Progenitor cell of endocrine pancreas (in vitro differentiated cells): ENCODE measurements at regions not wholly inside any gene's neighbourhood (a gene's known extent, or its start where the extent isn't known, plus 50 kb on each side); places are given as distances from the start of the nearest gene placed in this dataset.

ENCODE experiments used
- DNase-seq: peaks from one replicate; pipeline ENCODE4 v3.0.0; 2021; ENCODE audit warnings: low spot score; ENCODE audit not compliant: unreplicated experiment
- H3K27ac Mint-ChIP-seq: 2 replicates; pipeline ENCODE4 v1.8.0; 2021; ENCODE audit warnings: mild to moderate bottlenecking, moderate library complexity, mixed read lengths
- H3K27me3 Mint-ChIP-seq: 2 replicates; pipeline ENCODE4 v1.8.0; 2021; ENCODE audit warnings: mixed read lengths
- H3K36me3 Mint-ChIP-seq: 2 replicates; pipeline ENCODE4 v1.8.0; 2022; ENCODE audit warnings: mixed read lengths; ENCODE audit not compliant: insufficient read depth
- H3K4me1 Mint-ChIP-seq: 2 replicates; pipeline ENCODE4 v1.8.0; 2021; ENCODE audit warnings: low read depth, mixed read lengths
- H3K4me3 Mint-ChIP-seq: 2 replicates; pipeline ENCODE4 v1.8.0; 2021; ENCODE audit warnings: low read depth, mild to moderate bottlenecking, moderate library complexity, mixed read lengths
- H3K9me3 Mint-ChIP-seq: 2 replicates; pipeline ENCODE4 v1.8.0; 2021; ENCODE audit warnings: low read depth, mixed read lengths
- CTCF ChIP-seq: fragments of 200-600 bp; sonication (generic); IDR thresholded peaks from one replicate; pipeline ENCODE4 v1.5.0; 2021; ENCODE audit warnings: antibody characterized with exemption, mild to moderate bottlenecking; ENCODE audit not compliant: unreplicated experiment

- Mint-ChIP-seq H3K36me3 (no peaks in the 10 kb centered on the region), H3K4me3 (no peak overlapping the region), H3K27me3 (no peaks in the 10 kb centered on the region), H3K9me3 (peaks cover 20% of the 10 kb centered on the region), H3K4me1 (no peaks in the 10 kb centered on the region), H3K27ac (no peak overlapping the region)
- TF ChIP-seq CTCF, result no peak
- no peak for DNase-seq
Observed at GRCh38 chr1:68585351-68585750, 88.5 kb upstream of the DEPDC1 start.

GRCh38 chr1:68586766-68587165 is 89.9 kb upstream of the DEPDC1 start:
- H3K9me3 Mint-ChIP-seq, result peaks cover 20% of the 10 kb centered on the region
- no peak overlapping the region for H3K4me3 Mint-ChIP-seq
- TF ChIP-seq CTCF, result no peak
- no peak overlapping the region for H3K27ac Mint-ChIP-seq
- H3K27me3 Mint-ChIP-seq, result no peaks in the 10 kb centered on the region
- H3K36me3 Mint-ChIP-seq, result no peaks in the 10 kb centered on the region
- no peak for DNase-seq
- H3K4me1 Mint-ChIP-seq, result no peaks in the 10 kb centered on the region

- H3K36me3 Mint-ChIP-seq, result no peaks in the 10 kb centered on the region
- H3K4me3 Mint-ChIP-seq, result no peak overlapping the region
- no peaks in the 10 kb centered on the region for H3K27me3 Mint-ChIP-seq
- no peak for TF ChIP-seq CTCF
- H3K27ac Mint-ChIP-seq, result no peak overlapping the region
- DNase-seq, result no peak
- peaks cover 9% of the 10 kb centered on the region for H3K9me3 Mint-ChIP-seq
- no peaks in the 10 kb centered on the region for H3K4me1 Mint-ChIP-seq
Observed at GRCh38 chr1:68588304-68588703, 91.4 kb upstream of the DEPDC1 start.

- no peak overlapping the region for H3K4me3 Mint-ChIP-seq
- no peaks in the 10 kb centered on the region for H3K4me1 Mint-ChIP-seq
- no peak for DNase-seq
- no peak overlapping the region for H3K27ac Mint-ChIP-seq
- H3K27me3 Mint-ChIP-seq, result no peaks in the 10 kb centered on the region
- no peaks in the 10 kb centered on the region for H3K9me3 Mint-ChIP-seq
- no peak for TF ChIP-seq CTCF
- H3K36me3 Mint-ChIP-seq, result no peaks in the 10 kb centered on the region
Observed at GRCh38 chr1:68590473-68590872, 93.6 kb upstream of the DEPDC1 start.

GRCh38 chr1:68594851-68595250 is 98.0 kb upstream of the DEPDC1 start:
- H3K4me1 Mint-ChIP-seq, result no peaks in the 10 kb centered on the region
- no peak for TF ChIP-seq CTCF
- no peaks in the 10 kb centered on the region for H3K27me3 Mint-ChIP-seq
- no peak overlapping the region for H3K27ac Mint-ChIP-seq
- no peak for DNase-seq
- no peaks in the 10 kb centered on the region for H3K36me3 Mint-ChIP-seq
- no peak overlapping the region for H3K4me3 Mint-ChIP-seq
- peaks cover under 1% of the 10 kb centered on the region for H3K9me3 Mint-ChIP-seq
